ENCODE measurements at regions not wholly inside any gene's neighbourhood (a gene's known extent, or its start where the extent isn't known, plus 50 kb on each side); places are given as distances from the start of the nearest gene placed in this dataset.

DNA sequence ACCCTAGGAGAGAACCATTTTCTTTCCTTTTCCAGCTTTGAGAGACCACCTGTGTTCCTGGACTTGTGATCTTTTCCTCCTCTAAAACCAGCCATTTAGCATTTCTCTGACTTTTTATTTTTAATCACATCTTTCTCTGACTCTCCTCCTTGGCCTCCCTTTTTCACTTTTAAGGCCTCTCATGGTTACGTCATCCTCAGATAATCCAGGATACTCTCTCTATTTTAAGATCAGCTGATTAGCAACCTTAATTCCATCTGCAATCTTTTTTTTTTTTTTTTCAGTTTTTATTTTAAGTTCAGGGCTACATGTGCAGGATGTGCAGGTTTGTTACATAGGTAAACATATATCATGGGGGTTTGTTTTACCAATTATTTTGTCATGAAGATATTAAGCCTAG, 54.0 kb downstream of the RFPL4B start:
- H3K27me3 Mint-ChIP-seq (ENCODE audit: low read depth, poor library complexity): peaks cover 4% of the 10 kb centered on the region
- peaks cover 3% of the 10 kb centered on the region for H3K36me3 Mint-ChIP-seq (ENCODE audit: low read depth)
- DNase-seq: no peak
- no peak overlapping the region for H3K27ac Mint-ChIP-seq
- H3K4me1 Mint-ChIP-seq: peaks cover 14% of the 10 kb centered on the region
- no peak overlapping the region for H3K4me3 Mint-ChIP-seq
- TF ChIP-seq, protein P1, sequence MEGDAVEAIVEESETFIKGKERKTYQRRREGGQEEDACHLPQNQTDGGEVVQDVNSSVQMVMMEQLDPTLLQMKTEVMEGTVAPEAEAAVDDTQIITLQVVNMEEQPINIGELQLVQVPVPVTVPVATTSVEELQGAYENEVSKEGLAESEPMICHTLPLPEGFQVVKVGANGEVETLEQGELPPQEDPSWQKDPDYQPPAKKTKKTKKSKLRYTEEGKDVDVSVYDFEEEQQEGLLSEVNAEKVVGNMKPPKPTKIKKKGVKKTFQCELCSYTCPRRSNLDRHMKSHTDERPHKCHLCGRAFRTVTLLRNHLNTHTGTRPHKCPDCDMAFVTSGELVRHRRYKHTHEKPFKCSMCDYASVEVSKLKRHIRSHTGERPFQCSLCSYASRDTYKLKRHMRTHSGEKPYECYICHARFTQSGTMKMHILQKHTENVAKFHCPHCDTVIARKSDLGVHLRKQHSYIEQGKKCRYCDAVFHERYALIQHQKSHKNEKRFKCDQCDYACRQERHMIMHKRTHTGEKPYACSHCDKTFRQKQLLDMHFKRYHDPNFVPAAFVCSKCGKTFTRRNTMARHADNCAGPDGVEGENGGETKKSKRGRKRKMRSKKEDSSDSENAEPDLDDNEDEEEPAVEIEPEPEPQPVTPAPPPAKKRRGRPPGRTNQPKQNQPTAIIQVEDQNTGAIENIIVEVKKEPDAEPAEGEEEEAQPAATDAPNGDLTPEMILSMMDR (IDR thresholded peaks at IDR 0.05): no peak
- H3K9me3 Mint-ChIP-seq: peaks cover 64% of the 10 kb centered on the region

DNA sequence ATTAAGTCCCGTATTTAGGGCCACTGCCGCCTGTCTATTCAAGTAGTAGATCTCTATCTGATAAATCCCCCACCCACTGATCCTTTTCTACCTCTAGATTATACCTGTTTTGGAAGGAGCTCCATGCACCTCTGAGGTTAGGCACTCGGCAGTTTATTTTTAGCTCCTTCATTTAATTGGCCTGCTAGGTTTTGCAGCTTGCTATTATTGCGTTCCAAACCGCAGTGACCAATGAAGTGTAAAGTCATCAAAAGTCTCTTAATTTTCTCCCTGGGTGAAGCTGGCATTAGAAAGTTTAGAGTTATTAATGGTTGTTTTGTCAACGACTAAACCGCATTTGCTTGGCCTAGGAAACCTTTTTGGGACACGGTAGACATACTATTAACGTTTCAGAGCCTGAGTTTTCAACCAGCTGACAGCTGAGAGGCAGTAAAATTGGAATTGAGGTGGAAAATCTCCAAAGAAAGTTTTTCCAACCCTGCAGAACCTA, 60.0 kb downstream of the RFPL4B start:
- peaks cover 23% of the 10 kb centered on the region for H3K9me3 Mint-ChIP-seq

DNA sequence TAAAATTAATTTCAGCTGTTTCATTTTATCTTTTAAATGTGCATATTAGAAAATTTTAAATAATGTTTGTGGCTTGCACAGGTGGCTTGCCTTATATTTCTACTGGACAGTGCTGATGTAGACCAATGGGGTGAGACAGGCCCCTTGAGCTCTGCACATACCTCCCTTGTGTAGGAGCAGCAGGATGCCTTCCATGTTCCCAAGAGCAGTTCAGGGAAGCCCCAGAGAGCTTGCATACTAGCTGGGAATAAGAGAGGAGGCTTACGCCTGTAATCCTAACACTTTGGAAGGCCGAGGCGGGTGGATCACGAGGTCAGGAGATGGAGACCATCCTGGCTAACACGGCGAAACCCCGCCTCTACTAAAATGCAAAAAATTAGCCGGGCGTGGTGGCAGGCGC, 61.4 kb downstream of the RFPL4B start:
- Mint-ChIP-seq H3K4me1 (peaks cover 41% of the 10 kb centered on the region), H3K4me3 (no peak overlapping the region), H3K27ac (no peak overlapping the region), H3K27me3 (ENCODE audit: low read depth, poor library complexity) (no peaks in the 10 kb centered on the region), H3K9me3 (peaks cover 9% of the 10 kb centered on the region), H3K36me3 (ENCODE audit: low read depth) (peaks cover 3% of the 10 kb centered on the region)
- TF ChIP-seq, protein P1 (IDR thresholded peaks at IDR 0.05): no peak
- DNase-seq: no peak

More for the DNA sequence above, 60.0 kb downstream of the RFPL4B start:
- DNase-seq: no peak
- peaks cover 41% of the 10 kb centered on the region for H3K4me1 Mint-ChIP-seq
- TF ChIP-seq, protein P1 (IDR thresholded peaks at IDR 0.05): no peak
- peaks cover 3% of the 10 kb centered on the region for H3K36me3 Mint-ChIP-seq (ENCODE audit: low read depth)
- no peak overlapping the region for H3K27ac Mint-ChIP-seq
- no peak overlapping the region for H3K4me3 Mint-ChIP-seq
- no peaks in the 10 kb centered on the region for H3K27me3 Mint-ChIP-seq (ENCODE audit: low read depth, poor library complexity)

DNA sequence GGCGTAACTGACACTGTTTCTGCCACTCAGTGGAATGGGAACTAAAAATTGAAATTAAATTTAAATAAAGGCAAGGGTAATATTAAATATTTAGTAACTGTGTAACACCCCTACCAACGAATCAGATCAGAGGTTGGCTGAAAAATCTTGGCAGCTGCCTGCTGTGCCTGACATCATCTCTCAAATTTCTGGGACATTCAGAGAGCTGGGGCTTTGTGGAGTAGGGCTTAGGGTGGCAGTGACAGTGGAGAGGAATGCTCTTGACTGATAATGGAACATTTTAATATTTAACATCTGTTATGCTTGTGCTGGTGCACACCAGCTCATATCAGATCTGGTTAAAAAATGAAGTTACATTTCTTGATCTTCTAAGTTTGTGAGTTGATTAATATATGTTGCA, 62.2 kb downstream of the RFPL4B start:
- no peak overlapping the region for H3K4me3 Mint-ChIP-seq
- TF ChIP-seq, protein P1 (IDR thresholded peaks at IDR 0.05): no peak
- peaks cover 3% of the 10 kb centered on the region for H3K9me3 Mint-ChIP-seq
- H3K4me1 Mint-ChIP-seq: peaks cover 41% of the 10 kb centered on the region
- no peak overlapping the region for H3K27ac Mint-ChIP-seq
- H3K27me3 Mint-ChIP-seq (ENCODE audit: low read depth, poor library complexity): no peaks in the 10 kb centered on the region
- DNase-seq: no peak
- H3K36me3 Mint-ChIP-seq (ENCODE audit: low read depth): peaks cover 2% of the 10 kb centered on the region

DNA sequence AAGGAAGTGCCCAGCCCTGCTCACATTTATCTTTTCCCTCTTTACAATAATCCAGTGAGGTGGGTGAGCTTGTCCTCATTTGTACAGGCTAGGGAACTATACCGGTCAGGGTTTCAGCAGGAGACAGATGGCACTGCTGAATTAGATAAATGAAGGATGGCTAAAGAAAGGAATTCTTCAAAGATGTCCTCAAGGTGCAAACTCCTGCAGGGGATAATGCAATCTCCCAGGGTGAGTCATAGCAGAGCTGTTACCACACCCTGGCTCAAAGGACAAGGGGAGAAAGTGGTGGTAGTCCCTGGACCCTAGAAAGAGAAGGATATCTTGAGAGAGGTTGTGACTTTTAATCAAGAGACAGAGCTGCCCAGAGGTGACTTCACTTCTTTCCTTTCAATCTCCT, 66.7 kb downstream of the RFPL4B start:
- Mint-ChIP-seq H3K4me3 (no peak overlapping the region), H3K9me3 (peaks cover 24% of the 10 kb centered on the region), H3K4me1 (peaks cover 6% of the 10 kb centered on the region), H3K27ac (no peak overlapping the region), H3K36me3 (ENCODE audit: low read depth) (peaks cover 9% of the 10 kb centered on the region), H3K27me3 (ENCODE audit: low read depth, poor library complexity) (no peaks in the 10 kb centered on the region)
- no peak for DNase-seq
- TF ChIP-seq, protein P1 (IDR thresholded peaks at IDR 0.05): no peak

DNA sequence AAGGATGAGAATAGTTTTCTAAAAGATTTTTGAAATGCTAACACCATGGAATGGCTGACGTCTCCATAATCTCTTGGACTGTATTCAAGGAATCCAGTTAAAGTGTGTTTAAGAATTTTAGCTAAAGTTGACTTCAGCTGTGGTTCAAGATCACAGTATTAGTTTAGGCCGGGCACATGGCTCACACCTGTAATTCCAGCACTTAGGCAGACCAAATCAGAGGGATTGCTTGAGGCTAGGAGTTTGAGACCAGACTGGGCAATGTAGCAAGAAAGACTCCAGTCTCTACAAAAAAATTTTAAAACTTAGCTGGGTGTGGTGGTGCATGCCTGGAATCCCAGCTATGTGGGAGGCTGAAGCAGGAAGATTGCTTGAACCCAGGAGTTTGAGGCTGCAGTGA, 68.2 kb downstream of the RFPL4B start:
- Mint-ChIP-seq H3K36me3 (ENCODE audit: low read depth) (peaks cover 15% of the 10 kb centered on the region), H3K4me1 (no peaks in the 10 kb centered on the region), H3K9me3 (peaks cover 39% of the 10 kb centered on the region), H3K27me3 (ENCODE audit: low read depth, poor library complexity) (no peaks in the 10 kb centered on the region), H3K4me3 (no peak overlapping the region), H3K27ac (no peak overlapping the region)
- TF ChIP-seq, protein P1 (IDR thresholded peaks at IDR 0.05): no peak
- no peak for DNase-seq

Data from nephron progenitor cell (in vitro differentiated cells).